Loucy (cell line): ENCODE measurements at regions not wholly inside any gene's neighbourhood (a gene's known extent, or its start where the extent isn't known, plus 50 kb on each side); places are given as distances from the start of the nearest gene placed in this dataset.

Experiments used
- H2AFZ ChIP-seq: fragments of 200-600 bp; sonication (generic); 2 replicates; pipeline ENCODE4 v1.6.0; 2016; ENCODE audit warnings: antibody characterized with exemption, mild to moderate bottlenecking, low read length, moderate library complexity
- H3F3A ChIP-seq: fragments of 200-600 bp; 2 replicates; pipeline ENCODE4 v1.6.0; 2016; ENCODE audit warnings: antibody characterized with exemption, low read depth, mild to moderate bottlenecking
- H3K27me3 ChIP-seq: fragments of 200-600 bp; sonication (generic); 2 replicates; pipeline ENCODE4 v1.6.1; 2014; ENCODE audit warnings: low read length, mild to moderate bottlenecking; ENCODE audit not compliant: insufficient read depth, poor library complexity, severe bottlenecking
- H3K36me3 ChIP-seq: fragments of 200-600 bp; sonication (generic); 2 replicates; pipeline ENCODE4 v1.6.1; 2016; ENCODE audit warnings: low read length; ENCODE audit not compliant: insufficient read depth
- H3K4me1 ChIP-seq: fragments of 200-600 bp; sonication (generic); 2 replicates; pipeline ENCODE4 v1.5.1; 2014; ENCODE audit warnings: low read length, mild to moderate bottlenecking; ENCODE audit not compliant: insufficient read depth, poor library complexity, severe bottlenecking
- H3K4me2 ChIP-seq: fragments of 200-600 bp; sonication (generic); 2 replicates; pipeline ENCODE4 v1.6.0; 2014; ENCODE audit warnings: antibody characterized with exemption, low read length, low read depth, mild to moderate bottlenecking; ENCODE audit not compliant: poor library complexity, severe bottlenecking
- H3K4me3 ChIP-seq: fragments of 200-600 bp; sonication (generic); 2 replicates; pipeline ENCODE4 v1.5.1; 2014; ENCODE audit warnings: low read length, mild to moderate bottlenecking, mixed read lengths; ENCODE audit not compliant: poor library complexity, severe bottlenecking
- H3K79me2 ChIP-seq: fragments of 200-600 bp; sonication (generic); 2 replicates; pipeline ENCODE4 v1.6.1; 2014; ENCODE audit warnings: low read length; ENCODE audit not compliant: insufficient read depth
- H3K9ac ChIP-seq: fragments of 200-600 bp; sonication (generic); 2 replicates; pipeline ENCODE4 v1.6.0; 2014; ENCODE audit warnings: mild to moderate bottlenecking, low read depth, low read length, moderate library complexity; ENCODE audit not compliant: poor library complexity, severe bottlenecking
- H3K9me2 ChIP-seq: fragments of 200-600 bp; sonication (generic); replicated peaks from 2 replicates; pipeline ENCODE4 v1.6.1; 2016; ENCODE audit warnings: low read depth, low read length, mixed read lengths
- H3K9me3 ChIP-seq: fragments of 200-600 bp; sonication (generic); 2 replicates; pipeline ENCODE4 v1.6.1; 2014; ENCODE audit warnings: mild to moderate bottlenecking, antibody characterized with exemption, low read length, low read depth; ENCODE audit not compliant: insufficient read depth
- H4K20me1 ChIP-seq: fragments of 200-600 bp; sonication (generic); 2 replicates; pipeline ENCODE4 v1.6.0; 2014; ENCODE audit warnings: antibody characterized with exemption, low read length, mild to moderate bottlenecking; ENCODE audit not compliant: insufficient read depth, poor library complexity, severe bottlenecking
- EZH2phosphoT487 ChIP-seq: fragments of 200-600 bp; IDR thresholded peaks from 2 replicates; pipeline ENCODE4 v1.6.1; 2018; ENCODE audit warnings: antibody characterized with exemption, mild to moderate bottlenecking, moderate library complexity, borderline replicate concordance
- TF ChIP-seq, protein P1 (sequence below): fragments of 200-600 bp; sonication (generic); conservative IDR thresholded peaks from 2 replicates; pipeline ENCODE4 v1.5.1; 2014; ENCODE audit warnings: mild to moderate bottlenecking, antibody characterized with exemption, low read length

DNA sequence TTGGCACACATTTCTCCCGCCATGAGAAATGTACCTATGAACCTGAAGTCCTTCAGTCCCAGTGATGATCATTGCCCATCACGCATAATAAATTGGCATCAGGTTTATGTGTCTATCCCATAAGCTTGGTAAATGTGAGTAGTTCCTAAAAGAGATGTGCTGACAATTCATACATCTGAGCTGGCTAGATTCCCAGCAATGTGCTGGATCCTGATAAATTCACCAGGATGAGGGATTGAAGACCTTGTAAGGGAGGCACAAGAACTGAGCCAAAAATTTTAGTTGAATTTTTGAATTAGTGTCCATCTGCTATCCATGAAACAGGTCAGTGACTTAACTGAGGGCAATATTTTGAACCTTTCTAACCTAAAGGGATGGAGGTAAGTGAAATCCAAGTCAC, 267.9 kb upstream of the CITED2 start:
- Histone ChIP-seq H4K20me1 (no peaks in the 10 kb centered on the region), H3K9me3 (no peaks in the 10 kb centered on the region), H2AFZ (no peak overlapping the region), H3K4me3 (no peak overlapping the region), H3K9me2 (no peaks in the 10 kb centered on the region), H3K27me3 (no peaks in the 10 kb centered on the region), H3K4me2 (no peak overlapping the region), H3F3A (no peaks in the 10 kb centered on the region), H3K9ac (no peak overlapping the region), H3K4me1 (peaks cover 18% of the 10 kb centered on the region), H3K36me3 (no peaks in the 10 kb centered on the region), H3K79me2 (no peaks in the 10 kb centered on the region)
- TF ChIP-seq EZH2phosphoT487, result no peak
- TF ChIP-seq, protein P1, sequence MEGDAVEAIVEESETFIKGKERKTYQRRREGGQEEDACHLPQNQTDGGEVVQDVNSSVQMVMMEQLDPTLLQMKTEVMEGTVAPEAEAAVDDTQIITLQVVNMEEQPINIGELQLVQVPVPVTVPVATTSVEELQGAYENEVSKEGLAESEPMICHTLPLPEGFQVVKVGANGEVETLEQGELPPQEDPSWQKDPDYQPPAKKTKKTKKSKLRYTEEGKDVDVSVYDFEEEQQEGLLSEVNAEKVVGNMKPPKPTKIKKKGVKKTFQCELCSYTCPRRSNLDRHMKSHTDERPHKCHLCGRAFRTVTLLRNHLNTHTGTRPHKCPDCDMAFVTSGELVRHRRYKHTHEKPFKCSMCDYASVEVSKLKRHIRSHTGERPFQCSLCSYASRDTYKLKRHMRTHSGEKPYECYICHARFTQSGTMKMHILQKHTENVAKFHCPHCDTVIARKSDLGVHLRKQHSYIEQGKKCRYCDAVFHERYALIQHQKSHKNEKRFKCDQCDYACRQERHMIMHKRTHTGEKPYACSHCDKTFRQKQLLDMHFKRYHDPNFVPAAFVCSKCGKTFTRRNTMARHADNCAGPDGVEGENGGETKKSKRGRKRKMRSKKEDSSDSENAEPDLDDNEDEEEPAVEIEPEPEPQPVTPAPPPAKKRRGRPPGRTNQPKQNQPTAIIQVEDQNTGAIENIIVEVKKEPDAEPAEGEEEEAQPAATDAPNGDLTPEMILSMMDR, result no peak

DNA sequence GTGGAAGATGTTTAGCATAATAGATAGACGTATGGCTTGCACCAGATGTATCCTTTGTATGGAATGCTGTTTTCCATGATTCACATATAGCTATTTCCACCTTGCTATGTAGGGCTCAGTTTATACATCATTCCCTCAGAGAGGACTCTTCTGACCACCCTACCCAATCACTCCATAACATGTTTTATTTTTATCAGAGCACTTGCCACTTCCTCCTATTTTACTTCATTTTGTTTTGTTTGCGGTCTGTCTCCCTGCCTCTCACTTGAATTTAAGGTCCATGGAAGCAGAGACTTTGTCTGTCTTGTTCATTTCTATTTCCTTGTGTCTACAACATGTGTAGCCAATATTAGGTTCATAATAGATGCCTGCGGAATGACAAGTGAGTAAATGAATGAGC, 266.9 kb upstream of the CITED2 start:
- Histone ChIP-seq H3K4me3 (no peak overlapping the region), H3K9ac (no peak overlapping the region), H3K9me2 (no peaks in the 10 kb centered on the region), H3F3A (no peaks in the 10 kb centered on the region), H4K20me1 (no peaks in the 10 kb centered on the region), H3K4me1 (peaks cover 18% of the 10 kb centered on the region), H3K4me2 (peak overlapping the region; percentile 50), H2AFZ (no peak overlapping the region), H3K27me3 (no peaks in the 10 kb centered on the region), H3K79me2 (no peaks in the 10 kb centered on the region), H3K36me3 (no peaks in the 10 kb centered on the region), H3K9me3 (no peaks in the 10 kb centered on the region)
- no peak for TF ChIP-seq EZH2phosphoT487
- TF ChIP-seq, protein P1, result no peak

DNA sequence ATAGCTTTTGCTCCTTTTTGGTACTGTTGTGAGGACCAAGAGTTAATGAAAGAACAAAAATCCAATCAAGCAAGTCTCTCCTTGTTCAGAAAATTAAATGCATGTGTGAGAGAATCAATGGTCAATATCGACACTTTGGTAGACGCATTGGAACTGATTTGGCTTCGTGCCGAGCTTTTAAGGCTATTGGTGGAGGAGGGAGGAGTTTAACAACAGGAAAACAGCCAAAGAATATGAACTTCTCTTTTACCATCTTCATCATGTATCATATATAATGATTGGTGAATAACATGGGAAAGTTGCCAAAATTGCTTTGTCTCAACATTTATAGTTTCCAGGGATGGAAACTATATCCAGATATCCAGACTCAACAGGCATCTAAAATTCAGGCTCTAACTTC, 266.5 kb upstream of the CITED2 start:
- TF ChIP-seq EZH2phosphoT487, result no peak
- TF ChIP-seq, protein P1, result no peak
- Histone ChIP-seq H4K20me1 (no peaks in the 10 kb centered on the region), H3K79me2 (no peaks in the 10 kb centered on the region), H3K4me2 (peak overlapping the region; percentile 50), H3K9me2 (no peaks in the 10 kb centered on the region), H3K27me3 (no peaks in the 10 kb centered on the region), H3K9ac (no peak overlapping the region), H3K36me3 (no peaks in the 10 kb centered on the region), H3K9me3 (no peaks in the 10 kb centered on the region), H3K4me1 (peaks cover 18% of the 10 kb centered on the region), H3K4me3 (peak overlapping the region; percentile 14), H2AFZ (no peak overlapping the region), H3F3A (no peaks in the 10 kb centered on the region)
